ENCODE measurements at regions not wholly inside any gene's neighbourhood (a gene's known extent, or its start where the extent isn't known, plus 50 kb on each side); places are given as distances from the start of the nearest gene placed in this dataset.

DNA sequence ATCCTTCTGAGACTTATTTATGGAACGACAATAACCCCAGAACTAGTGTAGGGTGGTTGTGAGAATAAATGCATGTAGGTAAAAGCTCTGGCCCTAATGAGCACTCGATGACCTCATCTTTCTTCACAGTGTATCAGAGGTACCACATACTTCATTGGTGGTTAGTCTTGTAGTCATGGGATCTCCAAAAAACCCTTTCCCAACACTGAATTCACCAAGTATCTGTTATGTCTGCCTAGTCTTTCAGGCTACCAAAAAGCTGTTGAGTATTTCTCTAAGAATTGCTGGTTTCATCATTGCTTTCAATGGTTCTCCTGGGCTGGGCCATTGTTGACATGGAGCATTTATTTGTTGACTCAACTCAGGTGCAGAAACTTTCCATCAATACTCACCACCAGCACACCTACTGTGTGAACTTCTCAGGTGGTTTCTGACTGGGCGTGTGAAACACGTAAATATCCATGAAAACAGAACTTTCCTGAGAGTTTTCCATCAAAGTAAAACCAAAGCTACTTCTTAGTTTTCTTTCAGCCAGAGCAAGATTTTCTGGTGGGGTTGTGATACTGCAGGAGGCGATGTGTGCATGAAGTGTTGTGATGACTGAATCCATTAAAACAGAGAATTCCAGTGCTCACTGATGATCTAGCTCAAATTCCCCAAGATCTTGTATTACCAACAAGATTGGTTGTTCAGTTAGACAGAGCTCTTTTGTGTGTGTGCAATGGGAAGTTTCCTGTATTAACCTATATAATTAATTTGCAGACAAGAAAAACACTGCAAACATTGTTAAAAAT is 51.4 kb upstream of the SLC35B4 start:
- TF ChIP-seq, protein P1, sequence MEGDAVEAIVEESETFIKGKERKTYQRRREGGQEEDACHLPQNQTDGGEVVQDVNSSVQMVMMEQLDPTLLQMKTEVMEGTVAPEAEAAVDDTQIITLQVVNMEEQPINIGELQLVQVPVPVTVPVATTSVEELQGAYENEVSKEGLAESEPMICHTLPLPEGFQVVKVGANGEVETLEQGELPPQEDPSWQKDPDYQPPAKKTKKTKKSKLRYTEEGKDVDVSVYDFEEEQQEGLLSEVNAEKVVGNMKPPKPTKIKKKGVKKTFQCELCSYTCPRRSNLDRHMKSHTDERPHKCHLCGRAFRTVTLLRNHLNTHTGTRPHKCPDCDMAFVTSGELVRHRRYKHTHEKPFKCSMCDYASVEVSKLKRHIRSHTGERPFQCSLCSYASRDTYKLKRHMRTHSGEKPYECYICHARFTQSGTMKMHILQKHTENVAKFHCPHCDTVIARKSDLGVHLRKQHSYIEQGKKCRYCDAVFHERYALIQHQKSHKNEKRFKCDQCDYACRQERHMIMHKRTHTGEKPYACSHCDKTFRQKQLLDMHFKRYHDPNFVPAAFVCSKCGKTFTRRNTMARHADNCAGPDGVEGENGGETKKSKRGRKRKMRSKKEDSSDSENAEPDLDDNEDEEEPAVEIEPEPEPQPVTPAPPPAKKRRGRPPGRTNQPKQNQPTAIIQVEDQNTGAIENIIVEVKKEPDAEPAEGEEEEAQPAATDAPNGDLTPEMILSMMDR (IDR thresholded peaks at IDR 0.05; ENCODE audit: low read depth, low read length), result no peak
- H3K4me3 ChIP-seq (ENCODE audit: low read depth, low read length), result no peak overlapping the region
- no peak for DNase-seq (ENCODE audit: low read depth, low spot score)
- in situ Hi-C loops (cut with HindIII; ENCODE audit: low sequenced_read_pairs), result no loop called here
